H9 (cell line): ENCODE measurements at regions not wholly inside any gene's neighbourhood (a gene's known extent, or its start where the extent isn't known, plus 50 kb on each side); places are given as distances from the start of the nearest gene placed in this dataset.

ENCODE experiments used
- DNase-seq: peaks from one replicate; pipeline ENCODE4 v3.0.0-alpha.2; 2017
- H2AFZ ChIP-seq: one replicate; pipeline ENCODE4 v1.6.1; 2013; ENCODE audit warnings: mild to moderate bottlenecking, low read length, control low read depth, moderate library complexity
- H2AK5ac ChIP-seq: 2 replicates; pipeline ENCODE4 v1.6.1; 2013; ENCODE audit warnings: low read length, control low read depth, mixed read lengths; ENCODE audit not compliant: insufficient read length
- H2BK120ac ChIP-seq: one replicate; pipeline ENCODE4 v1.6.1; 2013; ENCODE audit warnings: low read depth, mild to moderate bottlenecking, low read length, control low read depth, inconsistent platforms; ENCODE audit not compliant: poor library complexity, severe bottlenecking
- H2BK12ac ChIP-seq: 2 replicates; pipeline ENCODE4 v1.6.1; 2013; ENCODE audit warnings: low read length, control low read depth, mixed read lengths, low read depth; ENCODE audit not compliant: insufficient read length
- H2BK15ac ChIP-seq: 2 replicates; pipeline ENCODE4 v1.6.1; 2013; ENCODE audit warnings: low read depth, low read length, control low read depth
- H2BK20ac ChIP-seq: one replicate; pipeline ENCODE4 v1.6.1; 2013; ENCODE audit warnings: low read depth, mild to moderate bottlenecking, low read length, control low read depth, inconsistent platforms; ENCODE audit not compliant: poor library complexity, severe bottlenecking
- H2BK5ac ChIP-seq: 2 replicates; pipeline ENCODE4 v1.6.1; 2013; ENCODE audit warnings: low read length, control low read depth, mixed read lengths; ENCODE audit not compliant: insufficient read length
- H3K14ac ChIP-seq: 2 replicates; pipeline ENCODE4 v1.6.1; 2013; ENCODE audit warnings: low read length, control low read depth; ENCODE audit not compliant: insufficient read depth
- H3K18ac ChIP-seq: 2 replicates; pipeline ENCODE4 v1.6.1; 2013; ENCODE audit warnings: low read depth, mild to moderate bottlenecking, mixed read lengths, low read length, control low read depth; ENCODE audit not compliant: insufficient read length
- H3K23ac ChIP-seq: 2 replicates; pipeline ENCODE4 v1.6.1; 2013; ENCODE audit warnings: low read length, control low read depth, mixed read lengths, low read depth; ENCODE audit not compliant: insufficient read length
- H3K23me2 ChIP-seq: 2 replicates; pipeline ENCODE4 v1.6.1; 2013; ENCODE audit warnings: low read depth, mild to moderate bottlenecking, mixed read lengths, low read length, control low read depth; ENCODE audit not compliant: insufficient read length, poor library complexity, severe bottlenecking
- H3K27ac ChIP-seq: 2 replicates; pipeline ENCODE4 v1.5.1; 2013; ENCODE audit warnings: low read length, control low read depth, mixed read lengths, low read depth; ENCODE audit not compliant: insufficient read length
- H3K27me3 ChIP-seq: 2 replicates; pipeline ENCODE4 v1.6.1; 2013; ENCODE audit warnings: low read length, control low read depth, inconsistent platforms; ENCODE audit not compliant: insufficient read depth
- H3K4ac ChIP-seq: 2 replicates; pipeline ENCODE4 v1.6.1; 2013; ENCODE audit warnings: low read depth, mild to moderate bottlenecking, control low read depth, inconsistent platforms, low read length, moderate library complexity
- H3K4me1 ChIP-seq: 2 replicates; pipeline ENCODE4 v1.6.1; 2013; ENCODE audit warnings: low read length, control low read depth, inconsistent platforms; ENCODE audit not compliant: insufficient read depth
- H3K4me2 ChIP-seq: 2 replicates; pipeline ENCODE4 v1.6.1; 2013; ENCODE audit warnings: low read length, control low read depth, mixed read lengths; ENCODE audit not compliant: insufficient read length, insufficient read depth
- H3K56ac ChIP-seq: 2 replicates; pipeline ENCODE4 v1.6.1; 2013; ENCODE audit warnings: low read depth, mild to moderate bottlenecking, mixed read lengths, low read length, control low read depth; ENCODE audit not compliant: insufficient read length
- H3K79me1 ChIP-seq: 2 replicates; pipeline ENCODE4 v1.6.1; 2013; ENCODE audit warnings: low read depth, mild to moderate bottlenecking, moderate library complexity, low read length, control low read depth, inconsistent platforms; ENCODE audit not compliant: insufficient read depth, poor library complexity, severe bottlenecking
- H3K79me2 ChIP-seq: 2 replicates; pipeline ENCODE4 v1.6.1; 2013; ENCODE audit warnings: low read length, control low read depth, inconsistent platforms; ENCODE audit not compliant: insufficient read depth
- H3K9ac ChIP-seq: 2 replicates; pipeline ENCODE4 v1.6.1; 2013; ENCODE audit warnings: low read length, control low read depth, mixed read lengths; ENCODE audit not compliant: insufficient read length; ENCODE audit errors: extremely low read depth
- H3K9me3 ChIP-seq: one replicate; pipeline ENCODE4 v1.6.1; 2013; ENCODE audit warnings: low read depth, low read length, inconsistent platforms; ENCODE audit not compliant: control insufficient read depth
- H3T11ph ChIP-seq: one replicate; pipeline ENCODE4 v1.6.1; 2013; ENCODE audit warnings: mild to moderate bottlenecking, low read length, control low read depth, inconsistent platforms
- H4K20me1 ChIP-seq: one replicate; pipeline ENCODE4 v1.6.1; 2013; ENCODE audit not compliant: control insufficient read depth, insufficient read length, insufficient read depth
- H4K5ac ChIP-seq: 2 replicates; pipeline ENCODE4 v1.6.1; 2013; ENCODE audit warnings: low read depth, mild to moderate bottlenecking, mixed read lengths, low read length, control low read depth; ENCODE audit not compliant: insufficient read length
- H4K8ac ChIP-seq: replicated peaks from 2 replicates; pipeline ENCODE4 v1.6.1; 2013; ENCODE audit warnings: low read length, control low read depth, mixed read lengths, low read depth; ENCODE audit not compliant: insufficient read length
- H4K91ac ChIP-seq: 2 replicates; pipeline ENCODE4 v1.6.1; 2013; ENCODE audit warnings: low read depth, mild to moderate bottlenecking, moderate library complexity, mixed read lengths, low read length, control low read depth; ENCODE audit not compliant: insufficient read length
- H3K27ac Mint-ChIP-seq, 3 experiments: 2 replicates in 2 of 3; 3 replicates in 1 of 3; pipeline ENCODE4 v1.8.0; 2020 to 2021; ENCODE audit warnings: mixed read lengths in 3 of 3, mild to moderate bottlenecking in 1 of 3, moderate library complexity in 1 of 3
- H3K27me3 Mint-ChIP-seq: 2 replicates; pipeline ENCODE4 v1.8.0; 2021; ENCODE audit warnings: low read depth, mild to moderate bottlenecking, moderate library complexity, mixed read lengths
- H3K36me3 Mint-ChIP-seq, 3 experiments: 2 replicates in 2 of 3; 3 replicates in 1 of 3; pipeline ENCODE4 v1.8.0; 2020 to 2021; ENCODE audit warnings: low read depth in 3 of 3, mixed read lengths in 3 of 3; ENCODE audit not compliant: insufficient read depth in 1 of 3
- H3K4me1 Mint-ChIP-seq, 2 experiments: 2 replicates each; pipeline ENCODE4 v1.8.0; 2020; ENCODE audit warnings: mixed read lengths in 2 of 2
- H3K4me3 Mint-ChIP-seq, 2 experiments: 2 replicates in 1 of 2; 3 replicates in 1 of 2; pipeline ENCODE4 v1.8.0; 2020 to 2021; ENCODE audit warnings: mild to moderate bottlenecking in 2 of 2, mixed read lengths in 2 of 2, moderate library complexity in 1 of 2
- H3K9me3 Mint-ChIP-seq, 2 experiments: 2 replicates in 1 of 2; 3 replicates in 1 of 2; pipeline ENCODE4 v1.8.0; 2020; ENCODE audit warnings: mild to moderate bottlenecking in 2 of 2, mixed read lengths in 2 of 2, moderate library complexity in 1 of 2
- CTCF ChIP-seq: fragments of 200-600 bp; sonication (generic); conservative IDR thresholded peaks from 3 replicates; pipeline ENCODE4 v1.8.0; 2021; ENCODE audit warnings: antibody characterized with exemption, mild to moderate bottlenecking
- WGBS: extraction: QIAGEN DNeasy Blood & Tissue Kit; methylation state at CpG from one replicate; pipeline ENCODE4 v1.1.7; 2013; ENCODE audit warnings: missing lambda C conversion rate, low lambda C conversion rate, mixed read lengths; ENCODE audit not compliant: insufficient read length; ENCODE audit errors: extremely low coverage; 5-methylcytosine and 5-hydroxymethylcytosine counted together

DNA sequence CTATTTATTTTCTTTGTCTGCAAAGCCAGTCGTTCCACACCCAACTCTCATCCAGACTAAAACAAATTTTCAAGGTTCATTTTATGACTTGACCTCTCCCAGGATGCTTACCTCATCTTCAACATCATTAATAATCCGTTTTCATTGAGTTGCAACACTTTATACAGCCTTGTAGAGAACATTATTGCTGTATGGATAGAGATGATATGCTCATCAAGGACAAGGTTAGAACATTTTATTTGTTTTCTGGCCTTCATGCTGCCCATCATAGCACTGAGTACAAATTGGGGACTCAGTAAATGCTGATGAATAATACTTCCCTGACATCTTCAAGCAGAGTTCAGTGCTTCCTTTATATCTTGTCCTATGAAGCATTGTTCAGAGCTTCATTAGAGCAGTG, 120.2 kb downstream of the OXSM start:
- H3K4me3 Mint-ChIP-seq, result no peak overlapping the region
- Histone ChIP-seq H3K4me2 (no peak overlapping the region), H2AK5ac (no peak overlapping the region), H3K23me2 (no peaks in the 10 kb centered on the region), H3K18ac (no peak overlapping the region), H3K4ac (no peak overlapping the region), H3K27me3 (no peaks in the 10 kb centered on the region), H3K14ac (no peak overlapping the region), H2BK15ac (no peak overlapping the region), H3K79me1 (no peaks in the 10 kb centered on the region), H3K56ac (no peak overlapping the region), H3K9ac (no peak overlapping the region), H2AFZ (no peak overlapping the region), H2BK12ac (no peak overlapping the region), H3K23ac (no peak overlapping the region), H3K4me1 (no peaks in the 10 kb centered on the region; the same call in 1 of the 2 replicates), H2BK5ac (no peak overlapping the region), H4K91ac (no peak overlapping the region), H3T11ph (no peak overlapping the region), H3K9me3 (no peaks in the 10 kb centered on the region), H4K5ac (no peak overlapping the region), H3K27ac (no peak overlapping the region), H3K79me2 (no peaks in the 10 kb centered on the region), H4K20me1 (no peaks in the 10 kb centered on the region), H4K8ac (no peak overlapping the region), H2BK20ac (no peak overlapping the region), H2BK120ac (no peak overlapping the region)
- TF ChIP-seq CTCF, result no peak
- no CpG with 5 or more reads among the region's 2 CpGs for WGBS
- H3K27me3 Mint-ChIP-seq, result no peaks in the 10 kb centered on the region
- H3K27ac Mint-ChIP-seq, result no peak overlapping the region
- no peaks in the 10 kb centered on the region for H3K9me3 Mint-ChIP-seq
- H3K4me1 Mint-ChIP-seq, result peaks cover 8 to 17% of the 10 kb centered on the region in 2 experiments
- DNase-seq, result no peak
- no peaks in the 10 kb centered on the region for H3K36me3 Mint-ChIP-seq
